Esophagus squamous epithelium (tissue), 5 donors: ENCODE measurements at regions not wholly inside any gene's neighbourhood (a gene's known extent, or its start where the extent isn't known, plus 50 kb on each side); places are given as distances from the start of the nearest gene placed in this dataset.

ENCODE experiments used
- DNase-seq: peaks from one replicate; lab custom pipeline; 2025; lab: John Stamatoyannopoulos, UW
- H3K27ac ChIP-seq, 4 donors: fragments of 200-600 bp; sonication (generic); one replicate each; pipeline ENCODE4 v1.5.1; 2016 to 2019; ENCODE audit warnings: mild to moderate bottlenecking in 1 of 4
- H3K27me3 ChIP-seq, 4 donors: fragments of 200-600 bp; sonication (generic); 1 replicate in 3 of 4; 2 replicates in 1 of 4; pipeline versions ENCODE4 v1.5.1 to v1.6.0; 2017 to 2021; ENCODE audit warnings: antibody characterized with exemption in 1 of 4
- H3K36me3 ChIP-seq, 3 donors: fragments of 200-600 bp; sonication (generic); one replicate each; pipeline ENCODE4 v1.5.1; 2016 to 2019
- H3K4me1 ChIP-seq, 3 donors: fragments of 200-600 bp; sonication (generic); one replicate each; pipeline ENCODE4 v1.5.1; 2017 to 2019
- H3K4me3 ChIP-seq, 4 donors: fragments of 200-600 bp; sonication (generic); 1 replicate in 3 of 4; 2 replicates in 1 of 4; pipeline ENCODE4 v1.5.1; 2016 to 2019; ENCODE audit warnings: mild to moderate bottlenecking in 2 of 4, moderate library complexity in 1 of 4
- H3K9me3 ChIP-seq, 3 donors: fragments of 200-600 bp; sonication (generic); one replicate each; pipeline ENCODE4 v1.5.1; 2016 to 2019
- CTCF ChIP-seq, 6 experiments: fragments of 450-650 bp in 4 of 6; fragments of 200-600 bp in 2 of 6; sonication (generic) in 2 of 6; IDR thresholded peaks; one replicate each; pipeline ENCODE4 v1.5.1; 2016 to 2019; ENCODE audit warnings: antibody characterized with exemption in 6 of 6, mild to moderate bottlenecking in 4 of 6, moderate library complexity in 4 of 6
- POLR2A ChIP-seq, 4 donors: fragments of 450-650 bp; IDR thresholded peaks; one replicate each; pipeline ENCODE4 v1.6.1; 2017; ENCODE audit warnings: antibody characterized with exemption in 4 of 4, mild to moderate bottlenecking in 4 of 4, moderate library complexity in 3 of 4
- WGBS, 2 donors: methylation state at CpG; one replicate each; pipeline ENCODE4 v1.1.5; 2018; 5-methylcytosine and 5-hydroxymethylcytosine counted together
- intact Hi-C: fragments of 100-400 bp; cut with DNase I; formaldehyde crosslinking; loops from one replicate; pipeline ENCODE4 v1.15.0; 2022
- donor health status: DM: yes; HTN: yes; CAD: no.

GRCh38 chr2:103805746-103806145 is 1043.9 kb downstream of the TMEM182 start:
- intact Hi-C loops = no loop called here
- 89 to 90% methylated on average over 3 of the region's 3 CpGs for WGBS, 2 donors

GRCh38 chr2:103808814-103809213 is 1045.1 kb upstream of the POU3F3 start:
- Histone ChIP-seq H3K4me1 (no peaks in the 10 kb centered on the region), H3K36me3 (no peaks in the 10 kb centered on the region), H3K27me3 (no peaks in the 10 kb centered on the region), H3K27ac (no peak overlapping the region), H3K4me3 (no peak overlapping the region), H3K9me3 (no peaks in the 10 kb centered on the region)
- WGBS, 2 donors = 39 to 40% methylated on average over 8 of the region's 8 CpGs
- intact Hi-C loops = no loop called here
- TF ChIP-seq POLR2A (IDR thresholded peaks at IDR 0.05) (no peak), CTCF (IDR thresholded peaks at IDR 0.05) (no peak)
- no peak for DNase-seq

More at GRCh38 chr2:103805746-103806145, 1043.9 kb downstream of the TMEM182 start:
- Histone ChIP-seq H3K4me3 (no peak overlapping the region), H3K27me3 (no peaks in the 10 kb centered on the region), H3K27ac (no peak overlapping the region), H3K36me3 (no peaks in the 10 kb centered on the region), H3K4me1 (no peaks in the 10 kb centered on the region), H3K9me3 (no peaks in the 10 kb centered on the region)
- no peak for DNase-seq
- TF ChIP-seq CTCF (IDR thresholded peaks at IDR 0.05) = no peak

DNA sequence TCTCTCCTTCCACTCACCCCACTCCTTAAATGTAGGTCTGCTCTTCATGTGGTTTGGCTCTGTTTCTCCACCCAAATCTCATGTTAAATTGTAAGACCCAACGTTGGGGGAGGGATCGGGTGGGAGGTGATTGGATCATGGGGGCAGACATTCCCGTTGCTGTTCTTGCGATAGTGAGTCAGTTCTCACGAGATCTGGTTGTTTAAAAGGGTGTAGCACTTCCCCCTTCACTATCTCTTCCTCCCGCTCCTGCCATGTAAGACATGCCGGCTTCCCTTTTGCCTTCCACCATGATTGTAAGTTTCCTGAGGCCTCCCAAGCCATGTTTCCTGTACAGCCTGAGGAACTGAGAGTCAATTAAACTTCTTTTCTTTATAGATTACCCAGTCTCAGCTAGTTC is 1044.5 kb upstream of the POU3F3 start:
- Histone ChIP-seq H3K4me1 (no peaks in the 10 kb centered on the region), H3K9me3 (no peaks in the 10 kb centered on the region), H3K27me3 (no peaks in the 10 kb centered on the region), H3K4me3 (no peak overlapping the region), H3K27ac (no peak overlapping the region), H3K36me3 (no peaks in the 10 kb centered on the region)
- TF ChIP-seq POLR2A (IDR thresholded peaks at IDR 0.05) = no peak
- no peak for TF ChIP-seq CTCF (IDR thresholded peaks at IDR 0.05)
- 40 to 62% methylated on average over 7 of the region's 7 CpGs for WGBS, 2 donors
- intact Hi-C loops = no loop called here
- DNase-seq = no peak

DNA sequence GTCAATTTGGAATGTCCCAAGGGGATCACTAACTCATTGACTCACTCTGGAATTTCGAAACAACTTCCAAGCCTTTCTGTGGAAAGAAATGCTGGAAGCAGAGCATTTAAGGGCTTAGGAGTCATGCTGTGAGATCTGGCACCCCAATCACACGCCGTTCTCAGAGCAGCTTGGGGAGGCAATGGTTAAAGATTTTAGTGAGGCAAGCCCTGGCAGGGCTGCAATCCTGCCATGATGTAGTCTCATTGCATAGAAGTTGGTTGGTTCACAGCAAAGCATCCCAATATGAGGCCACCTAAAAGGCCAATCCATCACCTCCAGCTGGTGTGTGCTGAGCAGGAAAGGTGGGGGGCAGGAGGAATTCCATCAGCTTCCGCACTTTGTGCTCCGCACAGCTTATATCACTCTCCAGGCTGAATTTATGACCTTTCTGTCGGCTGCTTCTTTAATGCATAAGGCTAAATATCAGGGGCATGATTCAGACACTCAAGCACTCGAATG is 1043.9 kb upstream of the POU3F3 start:
- 39 to 50% methylated on average over 7 of the region's 7 CpGs for WGBS, 2 donors
- Histone ChIP-seq H3K36me3 (no peaks in the 10 kb centered on the region), H3K4me3 (no peak overlapping the region), H3K27ac (no peak overlapping the region), H3K27me3 (no peaks in the 10 kb centered on the region), H3K4me1 (no peaks in the 10 kb centered on the region), H3K9me3 (no peaks in the 10 kb centered on the region)
- intact Hi-C loops = no loop called here
- TF ChIP-seq POLR2A (IDR thresholded peaks at IDR 0.05) (no peak), CTCF (IDR thresholded peaks at IDR 0.05) (no peak)
- DNase-seq = no peak

- H3K4me3 ChIP-seq = no peak overlapping the region
- no peaks in the 10 kb centered on the region for H3K4me1 ChIP-seq
- no peaks in the 10 kb centered on the region for H3K9me3 ChIP-seq
- TF ChIP-seq CTCF (IDR thresholded peaks at IDR 0.05) (no peak), POLR2A (IDR thresholded peaks at IDR 0.05) (no peak)
- no peak overlapping the region for H3K27ac ChIP-seq
- intact Hi-C loops = no loop called here
- WGBS, 2 donors = 30 to 72% methylated on average over 2 of the region's 2 CpGs
- H3K36me3 ChIP-seq = no peaks in the 10 kb centered on the region
- DNase-seq = no peak
- no peaks in the 10 kb centered on the region for H3K27me3 ChIP-seq
Measured at GRCh38 chr2:103810875-103811274, 1043.0 kb upstream of the POU3F3 start.
